HG02763 (cell line): ENCODE measurements at regions not wholly inside any gene's neighbourhood (a gene's known extent, or its start where the extent isn't known, plus 50 kb on each side); places are given as distances from the start of the nearest gene placed in this dataset.
"Not testable (repeated sequence)": the region's sequence is repeated elsewhere in the genome, so short reads cannot be mapped to it uniquely, and the experiment has no call there.

Experiments used
- ATAC-seq: cut with Tn5 transposase; IDR thresholded peaks from one replicate; pipeline ENCODE4 v1.9.1; 2021; ENCODE audit warnings: mild to moderate bottlenecking, moderate library complexity; ENCODE audit not compliant: unreplicated experiment

- peak; percentile 49 for ATAC-seq
Measured at GRCh38 chr20:53872561-53873229, 197.7 kb downstream of the BCAS1 start.

GRCh38 chr20:53872081-53872541 is 198.3 kb downstream of the BCAS1 start:
- no peak for ATAC-seq

GRCh38 chr20:53871541-53871940 is 198.9 kb downstream of the BCAS1 start:
- ATAC-seq: no peak

GRCh38 chr20:53870426-53871315 is 199.7 kb downstream of the BCAS1 start:
- no peak for ATAC-seq

GRCh38 chr20:53869466-53870258 is 200.7 kb downstream of the BCAS1 start:
- peak; percentile 49 for ATAC-seq

GRCh38 chr20:53867741-53868351 is 202.5 kb downstream of the BCAS1 start:
- ATAC-seq: no peak

GRCh38 chr20:53866794-53867740 is 203.3 kb downstream of the BCAS1 start:
- peak; percentile 51 for ATAC-seq

GRCh38 chr20:53865901-53866793 is 204.2 kb downstream of the BCAS1 start:
- no peak for ATAC-seq

GRCh38 chr20:53864765-53865683 is 205.4 kb downstream of the BCAS1 start:
- not testable (repeated sequence) for ATAC-seq

GRCh38 chr20:53863923-53864641 is 206.3 kb downstream of the BCAS1 start:
- ATAC-seq: not testable (repeated sequence)

- ATAC-seq: not testable (repeated sequence)
Measured at GRCh38 chr20:53863535-53863922, 206.9 kb downstream of the BCAS1 start.

- not testable (repeated sequence) for ATAC-seq
Measured at GRCh38 chr20:53863039-53863438, 207.4 kb downstream of the BCAS1 start.

- not testable (repeated sequence) for ATAC-seq
Measured at GRCh38 chr20:53862490-53862889, 207.9 kb downstream of the BCAS1 start.

- ATAC-seq: not testable (repeated sequence)
Measured at GRCh38 chr20:53862136-53862397, 208.3 kb downstream of the BCAS1 start.

GRCh38 chr20:53859684-53860083 is 210.7 kb downstream of the BCAS1 start:
- ATAC-seq: no peak

GRCh38 chr20:53859009-53859408 is 211.4 kb downstream of the BCAS1 start:
- not testable (repeated sequence) for ATAC-seq

- not testable (repeated sequence) for ATAC-seq
Measured at GRCh38 chr20:53858516-53858915, 211.9 kb downstream of the BCAS1 start.
